ENCODE measurements at regions not wholly inside any gene's neighbourhood (a gene's known extent, or its start where the extent isn't known, plus 50 kb on each side); places are given as distances from the start of the nearest gene placed in this dataset.

GRCh38 chr7:155872678-155873369, 60.6 kb upstream of the SHH start:
- ATAC-seq (no peak), DNase-seq (no peak)
- no peaks in the 10 kb centered on the region for H3K4me1 ChIP-seq (ENCODE audit: control insufficient read depth, insufficient read depth, low read length)
- 74% methylated on average over 15 of the region's 15 CpGs for WGBS
- H3K27ac ChIP-seq (ENCODE audit: low read length): no peak overlapping the region
- H3K27me3 ChIP-seq (ENCODE audit: control insufficient read depth, insufficient read depth): no peaks in the 10 kb centered on the region
- no peaks in the 10 kb centered on the region for H3K9me3 ChIP-seq (ENCODE audit: control insufficient read depth, low read length)
- no peak overlapping the region for H3K4me3 ChIP-seq (ENCODE audit: low read length)
- intact Hi-C loops (cut with DNase I): no loop called here

GRCh38 chr7:155871211-155871610, 58.9 kb upstream of the SHH start:
- no peaks in the 10 kb centered on the region for H3K9me3 ChIP-seq (ENCODE audit: control insufficient read depth, low read length)
- H3K4me3 ChIP-seq (ENCODE audit: low read length): no peak overlapping the region
- no peaks in the 10 kb centered on the region for H3K4me1 ChIP-seq (ENCODE audit: control insufficient read depth, insufficient read depth, low read length)
- H3K27ac ChIP-seq (ENCODE audit: low read length): no peak overlapping the region
- 87% methylated on average over 7 of the region's 7 CpGs for WGBS
- ATAC-seq: no peak
- no peaks in the 10 kb centered on the region for H3K27me3 ChIP-seq (ENCODE audit: control insufficient read depth, insufficient read depth)
- no peak for DNase-seq
- intact Hi-C loops (cut with DNase I): no loop called here

- WGBS: 65% methylated on average over 16 of the region's 16 CpGs
- no peaks in the 10 kb centered on the region for H3K9me3 ChIP-seq (ENCODE audit: control insufficient read depth, low read length)
- H3K4me1 ChIP-seq (ENCODE audit: control insufficient read depth, insufficient read depth, low read length): no peaks in the 10 kb centered on the region
- H3K27ac ChIP-seq (ENCODE audit: low read length): no peak overlapping the region
- ATAC-seq (no peak), DNase-seq (no peak)
- no peaks in the 10 kb centered on the region for H3K27me3 ChIP-seq (ENCODE audit: control insufficient read depth, insufficient read depth)
- no peak overlapping the region for H3K4me3 ChIP-seq (ENCODE audit: low read length)
- intact Hi-C loops (cut with DNase I): no loop called here
These were observed 58.3 kb upstream of the SHH start for GRCh38 chr7:155870334-155871180.

- intact Hi-C loops (cut with DNase I): no loop called here
- no peak for ATAC-seq
- no peak for DNase-seq
- 90% methylated on average over 13 of the region's 13 CpGs for WGBS
- H3K4me1 ChIP-seq (ENCODE audit: control insufficient read depth, insufficient read depth, low read length): no peaks in the 10 kb centered on the region
- H3K4me3 ChIP-seq (ENCODE audit: low read length): no peak overlapping the region
- H3K27me3 ChIP-seq (ENCODE audit: control insufficient read depth, insufficient read depth): no peaks in the 10 kb centered on the region
- H3K27ac ChIP-seq (ENCODE audit: low read length): no peak overlapping the region
- H3K9me3 ChIP-seq (ENCODE audit: control insufficient read depth, low read length): no peaks in the 10 kb centered on the region
These were observed 57.5 kb upstream of the SHH start for GRCh38 chr7:155869784-155870076.

GRCh38 chr7:155868955-155869783, 56.9 kb upstream of the SHH start:
- Histone ChIP-seq H3K27ac (ENCODE audit: low read length) (no peak overlapping the region), H3K9me3 (ENCODE audit: control insufficient read depth, low read length) (no peaks in the 10 kb centered on the region), H3K4me3 (ENCODE audit: low read length) (no peak overlapping the region), H3K4me1 (ENCODE audit: control insufficient read depth, insufficient read depth, low read length) (no peaks in the 10 kb centered on the region), H3K27me3 (ENCODE audit: control insufficient read depth, insufficient read depth) (no peaks in the 10 kb centered on the region)
- intact Hi-C loops (cut with DNase I): no loop called here
- no peak for ATAC-seq
- DNase-seq: no peak
- 78% methylated on average over 10 of the region's 10 CpGs for WGBS

- H3K9me3 ChIP-seq (ENCODE audit: control insufficient read depth, low read length): no peaks in the 10 kb centered on the region
- intact Hi-C loops (cut with DNase I): no loop called here
- ATAC-seq (no peak), DNase-seq (no peak)
- H3K4me3 ChIP-seq (ENCODE audit: low read length): no peak overlapping the region
- WGBS: 85% methylated on average over 6 of the region's 6 CpGs
- no peak overlapping the region for H3K27ac ChIP-seq (ENCODE audit: low read length)
- H3K4me1 ChIP-seq (ENCODE audit: control insufficient read depth, insufficient read depth, low read length): no peaks in the 10 kb centered on the region
- H3K27me3 ChIP-seq (ENCODE audit: control insufficient read depth, insufficient read depth): no peaks in the 10 kb centered on the region
These were observed 55.6 kb upstream of the SHH start for GRCh38 chr7:155867734-155868400.

- Histone ChIP-seq H3K27me3 (ENCODE audit: control insufficient read depth, insufficient read depth) (no peaks in the 10 kb centered on the region), H3K4me3 (ENCODE audit: low read length) (no peak overlapping the region), H3K4me1 (ENCODE audit: control insufficient read depth, insufficient read depth, low read length) (no peaks in the 10 kb centered on the region), H3K9me3 (ENCODE audit: control insufficient read depth, low read length) (no peaks in the 10 kb centered on the region), H3K27ac (ENCODE audit: low read length) (no peak overlapping the region)
- intact Hi-C loops (cut with DNase I): no loop called here
- ATAC-seq (no peak), DNase-seq (no peak)
- 74% methylated on average over 3 of the region's 3 CpGs for WGBS
These were observed 55.0 kb upstream of the SHH start for GRCh38 chr7:155867280-155867679.

- intact Hi-C loops (cut with DNase I): no loop called here
- Histone ChIP-seq H3K4me3 (ENCODE audit: low read length) (no peak overlapping the region), H3K27ac (ENCODE audit: low read length) (no peak overlapping the region), H3K27me3 (ENCODE audit: control insufficient read depth, insufficient read depth) (no peaks in the 10 kb centered on the region), H3K4me1 (ENCODE audit: control insufficient read depth, insufficient read depth, low read length) (peaks cover 3% of the 10 kb centered on the region), H3K9me3 (ENCODE audit: control insufficient read depth, low read length) (no peaks in the 10 kb centered on the region)
- no peak for ATAC-seq
- 54% methylated on average over 19 of the region's 19 CpGs for WGBS
- DNase-seq: no peak
These were observed 53.7 kb upstream of the SHH start for GRCh38 chr7:155865830-155866525.

GRCh38 chr7:155864991-155865690, 52.9 kb upstream of the SHH start:
- WGBS: 72% methylated on average over 11 of the region's 11 CpGs
- Histone ChIP-seq H3K9me3 (ENCODE audit: control insufficient read depth, low read length) (no peaks in the 10 kb centered on the region), H3K4me1 (ENCODE audit: control insufficient read depth, insufficient read depth, low read length) (peaks cover 3% of the 10 kb centered on the region), H3K27ac (ENCODE audit: low read length) (no peak overlapping the region), H3K4me3 (ENCODE audit: low read length) (no peak overlapping the region), H3K27me3 (ENCODE audit: control insufficient read depth, insufficient read depth) (no peaks in the 10 kb centered on the region)
- ATAC-seq (no peak), DNase-seq (no peak)
- intact Hi-C loops (cut with DNase I): no loop called here
